Neural cell (in vitro differentiated cells): ENCODE measurements at regions not wholly inside any gene's neighbourhood (a gene's known extent, or its start where the extent isn't known, plus 50 kb on each side); places are given as distances from the start of the nearest gene placed in this dataset.

Experiments used
- H2AFZ ChIP-seq: fragments of 200-600, 300-800 bp; sonication (generic), shearing (Covaris generic); 2 replicates; pipeline ENCODE4 v1.6.0; 2014; ENCODE audit warnings: low read depth, mild to moderate bottlenecking, antibody characterized with exemption, low read length, moderate library complexity
- H3F3A ChIP-seq: fragments of 200-600 bp; shearing (Covaris generic); 2 replicates; pipeline ENCODE4 v1.6.1; 2016; ENCODE audit warnings: mild to moderate bottlenecking, moderate library complexity, mixed read lengths, antibody characterized with exemption, low read length; ENCODE audit not compliant: insufficient read depth, poor library complexity, severe bottlenecking
- H3K27ac ChIP-seq: fragments of 200-600, 300-800 bp; sonication (generic), shearing (Covaris generic); 2 replicates; pipeline ENCODE4 v1.5.1; 2014; ENCODE audit warnings: mild to moderate bottlenecking, low read length, moderate library complexity
- H3K27me3 ChIP-seq: fragments of 300-800, 200-600 bp; sonication (generic), shearing (Covaris generic); 2 replicates; pipeline ENCODE4 v1.6.0; 2014; ENCODE audit warnings: mild to moderate bottlenecking, low read depth, low read length, moderate library complexity; ENCODE audit not compliant: insufficient read depth
- H3K36me3 ChIP-seq: fragments of 300-800, 200-600 bp; sonication (generic), shearing (Covaris generic); 2 replicates; pipeline ENCODE4 v1.5.1; 2014; ENCODE audit warnings: mild to moderate bottlenecking, antibody characterized with exemption, low read length, moderate library complexity; ENCODE audit not compliant: insufficient read depth
- H3K4me2 ChIP-seq: fragments of 300-800, 200-600 bp; sonication (generic), shearing (Covaris generic); 2 replicates; pipeline ENCODE4 v1.6.0; 2014; ENCODE audit warnings: mild to moderate bottlenecking, low read length
- H3K4me3 ChIP-seq: fragments of 300-800, 200-600 bp; sonication (generic), shearing (Covaris generic); 2 replicates; pipeline ENCODE4 v1.5.1; 2014; ENCODE audit warnings: mild to moderate bottlenecking, low read length, moderate library complexity
- H3K79me2 ChIP-seq: fragments of 200-600 bp; shearing (Covaris generic); replicated peaks from 2 replicates; pipeline ENCODE4 v1.6.0; 2014; ENCODE audit warnings: mild to moderate bottlenecking, low read length, moderate library complexity; ENCODE audit not compliant: insufficient read depth
- H3K9ac ChIP-seq: fragments of 300-800, 200-600 bp; sonication (generic), shearing (Covaris generic); 2 replicates; pipeline ENCODE4 v1.6.1; 2016; ENCODE audit warnings: mild to moderate bottlenecking, low read length, mixed read lengths
- H3K9me2 ChIP-seq: fragments of 200-600 bp; shearing (Covaris generic); 2 replicates; pipeline ENCODE4 v1.6.1; 2016; ENCODE audit warnings: mild to moderate bottlenecking, low read length, mixed read lengths; ENCODE audit not compliant: insufficient read depth
- H3K9me3 ChIP-seq: fragments of 200-600, 300-800 bp; sonication (generic), shearing (Covaris generic); 2 replicates; pipeline ENCODE4 v1.6.1; 2016; ENCODE audit warnings: mild to moderate bottlenecking, mixed run types, low read length, moderate library complexity, mixed read lengths
- H4K20me1 ChIP-seq: fragments of 200-600 bp; shearing (Covaris generic); 2 replicates; pipeline ENCODE4 v1.6.1; 2016; ENCODE audit warnings: mild to moderate bottlenecking, mixed run types; ENCODE audit not compliant: insufficient read depth
- EP300 ChIP-seq: fragments of 450-650 bp; conservative IDR thresholded peaks from 2 replicates; pipeline ENCODE4 v1.6.1; 2014; ENCODE audit warnings: antibody characterized with exemption, mild to moderate bottlenecking, moderate library complexity; ENCODE audit not compliant: poor library complexity, severe bottlenecking
- EZH2 ChIP-seq: fragments of 200-600, 300-800 bp; shearing (Covaris generic), sonication (generic); IDR thresholded peaks from 2 replicates; pipeline ENCODE4 v1.6.1; 2014; ENCODE audit warnings: antibody characterized with exemption, low read length, borderline replicate concordance, mild to moderate bottlenecking; ENCODE audit not compliant: insufficient read depth, poor library complexity, severe bottlenecking
- MXI1 ChIP-seq: fragments of 450-650 bp; conservative IDR thresholded peaks from 2 replicates; pipeline ENCODE4 v1.6.1; 2014; ENCODE audit warnings: antibody characterized with exemption, mild to moderate bottlenecking; ENCODE audit not compliant: poor library complexity, severe bottlenecking
- POLR2AphosphoS5 ChIP-seq: IDR thresholded peaks from 2 replicates; pipeline ENCODE4 v1.6.1; 2012
- RAD21 ChIP-seq: fragments of 450-650 bp; conservative IDR thresholded peaks from 2 replicates; pipeline ENCODE4 v1.6.1; 2014; ENCODE audit warnings: antibody characterized with exemption, mild to moderate bottlenecking, moderate library complexity
- SMC3 ChIP-seq: fragments of 450-650 bp; conservative IDR thresholded peaks from 2 replicates; pipeline ENCODE4 v1.6.1; 2014; ENCODE audit warnings: antibody characterized with exemption, mild to moderate bottlenecking, moderate library complexity; ENCODE audit not compliant: poor library complexity
- TAF1 ChIP-seq: IDR thresholded peaks from 2 replicates; pipeline ENCODE4 v1.6.1; 2012; ENCODE audit warnings: low read depth
- TF ChIP-seq, protein P1 (sequence below): fragments of 450-650 bp; IDR thresholded peaks from 2 replicates; pipeline ENCODE4 v1.5.1; 2014; ENCODE audit warnings: antibody characterized with exemption, mild to moderate bottlenecking, moderate library complexity; ENCODE audit not compliant: poor library complexity, severe bottlenecking
- TF ChIP-seq, protein P2 (sequence below): IDR thresholded peaks from 2 replicates; pipeline ENCODE4 v1.6.1; 2012; ENCODE audit warnings: borderline replicate concordance

DNA sequence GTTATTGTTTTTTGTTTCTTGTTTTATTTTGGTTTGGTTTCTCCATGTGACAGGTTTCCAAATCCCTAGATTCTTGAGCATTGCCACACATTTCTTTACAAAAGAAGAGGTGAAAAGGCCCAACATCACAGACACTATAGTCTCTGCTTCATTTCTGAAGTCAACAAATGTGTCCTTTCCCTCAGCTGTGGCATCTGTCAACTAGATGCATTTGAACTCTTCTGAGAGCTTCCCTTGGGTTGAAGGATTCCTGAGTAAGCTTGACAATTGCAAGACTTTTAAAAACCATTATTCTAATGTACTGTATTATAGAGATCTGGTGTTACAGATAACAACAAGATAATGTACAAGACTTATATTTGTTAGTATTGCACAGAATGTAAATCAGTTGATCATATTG lies 703.3 kb upstream of the PKDCC start:
- no peak overlapping the region for H3K4me3 ChIP-seq
- no peaks in the 10 kb centered on the region for H3K79me2 ChIP-seq
- H4K20me1 ChIP-seq, result no peaks in the 10 kb centered on the region
- H3K9me2 ChIP-seq, result no peaks in the 10 kb centered on the region
- no peaks in the 10 kb centered on the region for H3K9me3 ChIP-seq
- H3K27me3 ChIP-seq, result no peaks in the 10 kb centered on the region
- no peak overlapping the region for H3K4me2 ChIP-seq
- no peak overlapping the region for H2AFZ ChIP-seq
- H3K36me3 ChIP-seq, result no peaks in the 10 kb centered on the region
- TF ChIP-seq, protein P1, sequence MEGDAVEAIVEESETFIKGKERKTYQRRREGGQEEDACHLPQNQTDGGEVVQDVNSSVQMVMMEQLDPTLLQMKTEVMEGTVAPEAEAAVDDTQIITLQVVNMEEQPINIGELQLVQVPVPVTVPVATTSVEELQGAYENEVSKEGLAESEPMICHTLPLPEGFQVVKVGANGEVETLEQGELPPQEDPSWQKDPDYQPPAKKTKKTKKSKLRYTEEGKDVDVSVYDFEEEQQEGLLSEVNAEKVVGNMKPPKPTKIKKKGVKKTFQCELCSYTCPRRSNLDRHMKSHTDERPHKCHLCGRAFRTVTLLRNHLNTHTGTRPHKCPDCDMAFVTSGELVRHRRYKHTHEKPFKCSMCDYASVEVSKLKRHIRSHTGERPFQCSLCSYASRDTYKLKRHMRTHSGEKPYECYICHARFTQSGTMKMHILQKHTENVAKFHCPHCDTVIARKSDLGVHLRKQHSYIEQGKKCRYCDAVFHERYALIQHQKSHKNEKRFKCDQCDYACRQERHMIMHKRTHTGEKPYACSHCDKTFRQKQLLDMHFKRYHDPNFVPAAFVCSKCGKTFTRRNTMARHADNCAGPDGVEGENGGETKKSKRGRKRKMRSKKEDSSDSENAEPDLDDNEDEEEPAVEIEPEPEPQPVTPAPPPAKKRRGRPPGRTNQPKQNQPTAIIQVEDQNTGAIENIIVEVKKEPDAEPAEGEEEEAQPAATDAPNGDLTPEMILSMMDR, result no peak
- TF ChIP-seq POLR2AphosphoS5 (peak; percentile 67), SMC3 (no peak), RAD21 (no peak), TAF1 (no peak), MXI1 (no peak), EZH2 (no peak), EP300 (peak; percentile 92)
- TF ChIP-seq, protein P2, sequence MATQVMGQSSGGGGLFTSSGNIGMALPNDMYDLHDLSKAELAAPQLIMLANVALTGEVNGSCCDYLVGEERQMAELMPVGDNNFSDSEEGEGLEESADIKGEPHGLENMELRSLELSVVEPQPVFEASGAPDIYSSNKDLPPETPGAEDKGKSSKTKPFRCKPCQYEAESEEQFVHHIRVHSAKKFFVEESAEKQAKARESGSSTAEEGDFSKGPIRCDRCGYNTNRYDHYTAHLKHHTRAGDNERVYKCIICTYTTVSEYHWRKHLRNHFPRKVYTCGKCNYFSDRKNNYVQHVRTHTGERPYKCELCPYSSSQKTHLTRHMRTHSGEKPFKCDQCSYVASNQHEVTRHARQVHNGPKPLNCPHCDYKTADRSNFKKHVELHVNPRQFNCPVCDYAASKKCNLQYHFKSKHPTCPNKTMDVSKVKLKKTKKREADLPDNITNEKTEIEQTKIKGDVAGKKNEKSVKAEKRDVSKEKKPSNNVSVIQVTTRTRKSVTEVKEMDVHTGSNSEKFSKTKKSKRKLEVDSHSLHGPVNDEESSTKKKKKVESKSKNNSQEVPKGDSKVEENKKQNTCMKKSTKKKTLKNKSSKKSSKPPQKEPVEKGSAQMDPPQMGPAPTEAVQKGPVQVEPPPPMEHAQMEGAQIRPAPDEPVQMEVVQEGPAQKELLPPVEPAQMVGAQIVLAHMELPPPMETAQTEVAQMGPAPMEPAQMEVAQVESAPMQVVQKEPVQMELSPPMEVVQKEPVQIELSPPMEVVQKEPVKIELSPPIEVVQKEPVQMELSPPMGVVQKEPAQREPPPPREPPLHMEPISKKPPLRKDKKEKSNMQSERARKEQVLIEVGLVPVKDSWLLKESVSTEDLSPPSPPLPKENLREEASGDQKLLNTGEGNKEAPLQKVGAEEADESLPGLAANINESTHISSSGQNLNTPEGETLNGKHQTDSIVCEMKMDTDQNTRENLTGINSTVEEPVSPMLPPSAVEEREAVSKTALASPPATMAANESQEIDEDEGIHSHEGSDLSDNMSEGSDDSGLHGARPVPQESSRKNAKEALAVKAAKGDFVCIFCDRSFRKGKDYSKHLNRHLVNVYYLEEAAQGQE, result peak; percentile 64
- no peak overlapping the region for H3K9ac ChIP-seq
- no peaks in the 10 kb centered on the region for H3F3A ChIP-seq
- H3K27ac ChIP-seq, result peak overlapping the region; percentile 50

DNA sequence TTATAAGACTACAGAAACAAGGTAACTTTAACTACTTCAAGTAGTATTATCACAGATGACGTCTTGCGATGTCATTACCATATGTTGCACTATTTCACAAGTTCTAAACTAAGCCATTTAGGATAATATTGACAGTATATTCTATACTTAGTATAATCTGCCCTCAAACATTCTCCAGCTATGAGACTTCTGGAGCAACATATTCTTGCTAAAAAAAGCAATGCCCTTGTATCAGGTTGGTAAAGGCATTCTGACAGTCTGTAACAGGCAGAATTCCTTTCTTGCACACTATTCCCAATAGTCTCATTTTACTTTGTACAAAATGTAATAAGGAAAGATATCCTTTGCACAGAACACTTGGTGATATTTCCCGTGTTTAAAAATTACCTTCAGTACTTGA lies 694.8 kb upstream of the PKDCC start:
- Histone ChIP-seq H3K4me2 (no peak overlapping the region), H3K9me3 (no peaks in the 10 kb centered on the region), H3K9me2 (no peaks in the 10 kb centered on the region), H3F3A (no peaks in the 10 kb centered on the region), H3K9ac (no peak overlapping the region), H3K79me2 (no peaks in the 10 kb centered on the region), H3K27ac (no peak overlapping the region), H4K20me1 (no peaks in the 10 kb centered on the region), H3K4me3 (no peak overlapping the region), H2AFZ (no peak overlapping the region), H3K36me3 (no peaks in the 10 kb centered on the region), H3K27me3 (no peaks in the 10 kb centered on the region)
- TF ChIP-seq, protein P1, result no peak
- TF ChIP-seq EZH2, result no peak
- TF ChIP-seq SMC3, result no peak
- TF ChIP-seq TAF1, result no peak
- TF ChIP-seq, protein P2, result no peak
- no peak for TF ChIP-seq RAD21
